Activated CD4-positive, alpha-beta T cell treated with anti-CD3 and anti-CD28 coated beads, Interleukin-10, Interleukin-2, amounts not matched to agents 100 ng/mL and 50 ng/mL, durations not matched to agents 16 hours and 8 hours (primary cell): ENCODE measurements at regions not wholly inside any gene's neighbourhood (a gene's known extent, or its start where the extent isn't known, plus 50 kb on each side); places are given as distances from the start of the nearest gene placed in this dataset.

ENCODE experiments used
- DNase-seq: peaks from one replicate; pipeline ENCODE4 v3.0.0-alpha.2; 2020

GRCh38 chr3:151995091-151995490 is 121.6 kb downstream of the SUCNR1 start:
- DNase-seq: no peak

GRCh38 chr3:151998744-151999143 is 125.3 kb downstream of the SUCNR1 start:
- no peak for DNase-seq

GRCh38 chr3:151999936-152000335 is 126.5 kb downstream of the SUCNR1 start:
- DNase-seq: no peak

GRCh38 chr3:152011812-152012735 is 138.6 kb downstream of the SUCNR1 start:
- no peak for DNase-seq

GRCh38 chr3:152019508-152019907 is 146.1 kb downstream of the SUCNR1 start:
- no peak for DNase-seq

GRCh38 chr3:152021951-152022461 is 148.6 kb downstream of the SUCNR1 start:
- peak; percentile 26 for DNase-seq

- no peak for DNase-seq
These were observed 152.7 kb downstream of the SUCNR1 start for GRCh38 chr3:152026033-152026556.

- no peak for DNase-seq
These were observed 156.9 kb downstream of the SUCNR1 start for GRCh38 chr3:152030320-152030719.

GRCh38 chr3:152031321-152031720 is 157.9 kb downstream of the SUCNR1 start:
- no peak for DNase-seq

- no peak for DNase-seq
These were observed 163.9 kb downstream of the SUCNR1 start for GRCh38 chr3:152037297-152037696.

GRCh38 chr3:152037953-152038352 is 164.5 kb downstream of the SUCNR1 start:
- DNase-seq: no peak

- no peak for DNase-seq
These were observed 165.0 kb downstream of the SUCNR1 start for GRCh38 chr3:152038490-152038889.

- DNase-seq: peak; percentile 14
These were observed 166.4 kb downstream of the SUCNR1 start for GRCh38 chr3:152039887-152040286.

GRCh38 chr3:152040319-152040718 is 166.9 kb downstream of the SUCNR1 start:
- no peak for DNase-seq

GRCh38 chr3:152043620-152044019 is 170.2 kb downstream of the SUCNR1 start:
- no peak for DNase-seq

- DNase-seq: no peak
These were observed 172.8 kb downstream of the SUCNR1 start for GRCh38 chr3:152046280-152046679.

- DNase-seq: no peak
These were observed 174.0 kb downstream of the SUCNR1 start for GRCh38 chr3:152047465-152047864.

- no peak for DNase-seq
These were observed 175.4 kb downstream of the SUCNR1 start for GRCh38 chr3:152048831-152049230.

GRCh38 chr3:152050903-152051302 is 177.5 kb downstream of the SUCNR1 start:
- DNase-seq: no peak

GRCh38 chr3:152051501-152052404 is 178.3 kb downstream of the SUCNR1 start:
- peak; percentile 14 for DNase-seq

- DNase-seq: no peak
These were observed 180.4 kb downstream of the SUCNR1 start for GRCh38 chr3:152053866-152054265.

GRCh38 chr3:152054315-152054714 is 180.9 kb downstream of the SUCNR1 start:
- no peak for DNase-seq

- no peak for DNase-seq
These were observed 182.6 kb downstream of the SUCNR1 start for GRCh38 chr3:152056073-152056472.
